ENCODE measurements at regions not wholly inside any gene's neighbourhood (a gene's known extent, or its start where the extent isn't known, plus 50 kb on each side); places are given as distances from the start of the nearest gene placed in this dataset.

GRCh38 chr1:70906800-70907199 lies 140.8 kb downstream of the PTGER3 start:
- intact Hi-C loops (cut with DNase I) = no loop called here
- no peaks in the 10 kb centered on the region for H3K36me3 ChIP-seq
- H3K4me1 ChIP-seq = no peaks in the 10 kb centered on the region
- no peaks in the 10 kb centered on the region for H3K9me3 ChIP-seq
- no peak overlapping the region for H3K27ac ChIP-seq
- DNase-seq = no peak
- TF ChIP-seq POLR2A (IDR thresholded peaks at IDR 0.05) (no peak), CTCF (IDR thresholded peaks at IDR 0.05) (no peak)
- no peaks in the 10 kb centered on the region for H3K27me3 ChIP-seq
- no peak overlapping the region for H3K4me3 ChIP-seq (replicated peaks in 1 of 3)

GRCh38 chr1:70907563-70908310 lies 139.9 kb downstream of the PTGER3 start:
- no peaks in the 10 kb centered on the region for H3K36me3 ChIP-seq
- H3K27ac ChIP-seq = no peak overlapping the region
- intact Hi-C loops (cut with DNase I) = no loop called here
- H3K4me3 ChIP-seq (replicated peaks in 1 of 3) = no peak overlapping the region
- WGBS, 2 donors = 90% methylated on average over 8 of the region's 8 CpGs
- H3K9me3 ChIP-seq = no peaks in the 10 kb centered on the region
- H3K4me1 ChIP-seq = no peaks in the 10 kb centered on the region
- TF ChIP-seq POLR2A (IDR thresholded peaks at IDR 0.05) (no peak), CTCF (IDR thresholded peaks at IDR 0.05) (no peak)
- no peak for DNase-seq
- H3K27me3 ChIP-seq = no peaks in the 10 kb centered on the region

- intact Hi-C loops (cut with DNase I) = no loop called here
These were observed 138.3 kb downstream of the PTGER3 start for GRCh38 chr1:70909262-70909822.

GRCh38 chr1:70910013-70910412 lies 137.6 kb downstream of the PTGER3 start:
- H3K9me3 ChIP-seq = no peaks in the 10 kb centered on the region
- intact Hi-C loops (cut with DNase I) = no loop called here
- no peak overlapping the region for H3K27ac ChIP-seq
- H3K27me3 ChIP-seq = no peaks in the 10 kb centered on the region
- no peaks in the 10 kb centered on the region for H3K36me3 ChIP-seq
- TF ChIP-seq CTCF (IDR thresholded peaks at IDR 0.05) = no peak
- TF ChIP-seq POLR2A (IDR thresholded peaks at IDR 0.05) = no peak
- 76 to 80% methylated on average over 1 of the region's 1 CpG for WGBS, 2 donors
- no peaks in the 10 kb centered on the region for H3K4me1 ChIP-seq
- no peak for DNase-seq
- no peak overlapping the region for H3K4me3 ChIP-seq (replicated peaks in 1 of 3)

More at GRCh38 chr1:70909262-70909822, 138.3 kb downstream of the PTGER3 start:
- Histone ChIP-seq H3K27ac (no peak overlapping the region), H3K9me3 (no peaks in the 10 kb centered on the region), H3K36me3 (no peaks in the 10 kb centered on the region), H3K4me1 (no peaks in the 10 kb centered on the region), H3K27me3 (no peaks in the 10 kb centered on the region), H3K4me3 (replicated peaks in 1 of 3) (no peak overlapping the region)
- 85 to 92% methylated on average over 3 of the region's 3 CpGs for WGBS, 2 donors
- TF ChIP-seq CTCF (IDR thresholded peaks at IDR 0.05) (no peak), POLR2A (IDR thresholded peaks at IDR 0.05) (no peak)
- no peak for DNase-seq

- Histone ChIP-seq H3K9me3 (no peaks in the 10 kb centered on the region), H3K4me3 (replicated peaks in 1 of 3) (no peak overlapping the region), H3K4me1 (no peaks in the 10 kb centered on the region), H3K27ac (no peak overlapping the region), H3K36me3 (no peaks in the 10 kb centered on the region), H3K27me3 (no peaks in the 10 kb centered on the region)
- 92 to 95% methylated on average over 3 of the region's 3 CpGs for WGBS, 2 donors
- intact Hi-C loops (cut with DNase I) = no loop called here
- no peak for DNase-seq
- no peak for TF ChIP-seq CTCF (IDR thresholded peaks at IDR 0.05)
- TF ChIP-seq POLR2A (IDR thresholded peaks at IDR 0.05) = no peak
These were observed 135.8 kb downstream of the PTGER3 start for GRCh38 chr1:70911861-70912260.

All from thyroid gland (tissue), 4 donors.